ENCODE measurements at regions not wholly inside any gene's neighbourhood (a gene's known extent, or its start where the extent isn't known, plus 50 kb on each side); places are given as distances from the start of the nearest gene placed in this dataset.

GRCh38 chr3:139182598-139182997, 137.9 kb upstream of the PRR23C start:
- TF ChIP-seq CTCF (conservative IDR thresholded peaks at IDR 0.05 in 1 of 2, IDR thresholded peaks at IDR 0.05 in 1 of 2; ENCODE audit: low read depth in 1 of 2, low read length in 2 of 2) (no peak), EZH2 (IDR thresholded peaks at IDR 0.05; ENCODE audit: low read length, missing control alignments) (no peak)

Measured in fibroblast of lung (primary cell).